ENCODE measurements at regions not wholly inside any gene's neighbourhood (a gene's known extent, or its start where the extent isn't known, plus 50 kb on each side); places are given as distances from the start of the nearest gene placed in this dataset.

DNA sequence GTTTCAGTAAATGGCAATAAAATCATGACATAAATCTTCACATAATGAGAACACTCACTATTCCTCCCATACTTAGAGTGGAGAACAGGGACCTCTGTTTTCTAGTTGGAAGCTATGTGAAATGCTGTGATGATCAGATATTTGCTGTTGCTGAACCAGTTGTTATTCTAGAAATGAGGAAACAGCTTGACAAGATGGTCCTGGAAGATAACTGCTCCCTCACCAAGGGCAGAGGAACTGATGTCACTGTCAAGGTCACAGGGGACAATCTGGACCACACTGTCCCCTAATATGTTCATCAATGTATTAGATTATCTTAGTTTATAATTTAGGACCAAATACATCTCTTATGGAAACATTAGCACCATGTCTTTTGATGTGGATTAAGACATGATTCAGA lies 1173.3 kb downstream of the PCDH17 start:
- H3K23ac ChIP-seq (ENCODE audit: insufficient read length, low read depth, low read length): no peak overlapping the region
- H2BK12ac ChIP-seq (ENCODE audit: insufficient read length, low read depth, low read length): no peak overlapping the region
- H2BK20ac ChIP-seq (ENCODE audit: low read depth, low read length, poor library complexity, severe bottlenecking): no peak overlapping the region
- no peak overlapping the region for H4K8ac ChIP-seq (replicated peaks; ENCODE audit: insufficient read length, low read depth, low read length)
- no peaks in the 10 kb centered on the region for H3K27me3 ChIP-seq (ENCODE audit: insufficient read depth, low read length)
- no peak overlapping the region for H3T11ph ChIP-seq (ENCODE audit: low read length)
- H3K79me2 ChIP-seq (ENCODE audit: insufficient read depth, low read length): no peaks in the 10 kb centered on the region
- no peak overlapping the region for H3K14ac ChIP-seq (ENCODE audit: insufficient read depth, low read length)
- H2BK15ac ChIP-seq (ENCODE audit: low read depth, low read length): no peak overlapping the region
- TF ChIP-seq, protein P1, sequence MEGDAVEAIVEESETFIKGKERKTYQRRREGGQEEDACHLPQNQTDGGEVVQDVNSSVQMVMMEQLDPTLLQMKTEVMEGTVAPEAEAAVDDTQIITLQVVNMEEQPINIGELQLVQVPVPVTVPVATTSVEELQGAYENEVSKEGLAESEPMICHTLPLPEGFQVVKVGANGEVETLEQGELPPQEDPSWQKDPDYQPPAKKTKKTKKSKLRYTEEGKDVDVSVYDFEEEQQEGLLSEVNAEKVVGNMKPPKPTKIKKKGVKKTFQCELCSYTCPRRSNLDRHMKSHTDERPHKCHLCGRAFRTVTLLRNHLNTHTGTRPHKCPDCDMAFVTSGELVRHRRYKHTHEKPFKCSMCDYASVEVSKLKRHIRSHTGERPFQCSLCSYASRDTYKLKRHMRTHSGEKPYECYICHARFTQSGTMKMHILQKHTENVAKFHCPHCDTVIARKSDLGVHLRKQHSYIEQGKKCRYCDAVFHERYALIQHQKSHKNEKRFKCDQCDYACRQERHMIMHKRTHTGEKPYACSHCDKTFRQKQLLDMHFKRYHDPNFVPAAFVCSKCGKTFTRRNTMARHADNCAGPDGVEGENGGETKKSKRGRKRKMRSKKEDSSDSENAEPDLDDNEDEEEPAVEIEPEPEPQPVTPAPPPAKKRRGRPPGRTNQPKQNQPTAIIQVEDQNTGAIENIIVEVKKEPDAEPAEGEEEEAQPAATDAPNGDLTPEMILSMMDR (conservative IDR thresholded peaks at IDR 0.05): no peak
- H2BK120ac ChIP-seq (ENCODE audit: low read depth, low read length, poor library complexity, severe bottlenecking): no peak overlapping the region
- DNase-seq: no peak
- no peak overlapping the region for H4K5ac ChIP-seq (ENCODE audit: insufficient read length, low read depth, low read length)
- H3K9me3 ChIP-seq (ENCODE audit: control insufficient read depth, low read depth, low read length): no peaks in the 10 kb centered on the region
- H2AK5ac ChIP-seq (ENCODE audit: insufficient read length, low read length): no peak overlapping the region
- no peak overlapping the region for H3K27ac Mint-ChIP-seq
- no peaks in the 10 kb centered on the region for H4K20me1 ChIP-seq (ENCODE audit: control insufficient read depth, insufficient read depth, insufficient read length)
- H3K9me3 Mint-ChIP-seq: no peaks in the 10 kb centered on the region
- no peak overlapping the region for H2AFZ ChIP-seq (ENCODE audit: low read length)
- H3K27me3 Mint-ChIP-seq (ENCODE audit: low read depth): no peaks in the 10 kb centered on the region
- no peak overlapping the region for H3K27ac ChIP-seq (ENCODE audit: insufficient read length, low read depth, low read length)
- no peak overlapping the region for H3K18ac ChIP-seq (ENCODE audit: insufficient read length, low read depth, low read length)
- H4K91ac ChIP-seq (ENCODE audit: insufficient read length, low read depth, low read length): no peak overlapping the region
- H3K36me3 Mint-ChIP-seq (ENCODE audit: insufficient read depth in 1 of 3, low read depth in 3 of 3): no peaks in the 10 kb centered on the region
- no peak overlapping the region for H3K9ac ChIP-seq (ENCODE audit: extremely low read depth, insufficient read length, low read length)
- H3K79me1 ChIP-seq (ENCODE audit: insufficient read depth, low read depth, low read length, poor library complexity, severe bottlenecking): no peaks in the 10 kb centered on the region
- no peak overlapping the region for H3K56ac ChIP-seq (ENCODE audit: insufficient read length, low read depth, low read length)
- no peak overlapping the region for H3K4ac ChIP-seq (ENCODE audit: low read depth, low read length)
- H2BK5ac ChIP-seq (ENCODE audit: insufficient read length, low read length): no peak overlapping the region
- H3K23me2 ChIP-seq (ENCODE audit: insufficient read length, low read depth, low read length, poor library complexity, severe bottlenecking): no peaks in the 10 kb centered on the region
- no peaks in the 10 kb centered on the region for H3K4me1 Mint-ChIP-seq
- H3K4me1 ChIP-seq (ENCODE audit: insufficient read depth, low read length): no peaks in the 10 kb centered on the region
- H3K4me2 ChIP-seq (ENCODE audit: insufficient read depth, insufficient read length, low read length): no peak overlapping the region
- H3K4me3 Mint-ChIP-seq: no peak overlapping the region
